ENCODE measurements at regions not wholly inside any gene's neighbourhood (a gene's known extent, or its start where the extent isn't known, plus 50 kb on each side); places are given as distances from the start of the nearest gene placed in this dataset.

DNA sequence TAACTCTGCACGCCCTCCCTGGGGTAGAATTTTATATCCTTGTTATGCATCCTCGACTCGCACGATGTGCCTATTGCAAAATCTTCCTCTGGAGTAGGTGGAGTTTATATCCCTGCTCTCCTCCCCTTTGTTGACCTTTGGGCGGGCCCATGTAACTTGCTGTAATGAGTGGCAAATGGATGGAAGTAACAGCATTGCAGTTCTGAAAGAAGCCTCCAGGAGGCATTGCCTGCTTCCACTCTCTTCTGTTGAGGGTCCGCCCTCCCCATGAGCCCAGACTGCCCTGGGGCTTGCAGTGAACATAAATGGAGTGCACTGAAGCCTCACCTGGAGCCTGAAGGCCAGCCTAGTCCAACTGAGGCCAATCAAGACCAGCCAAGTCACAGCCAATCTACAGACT is 62.2 kb upstream of the GRIK3 start:
- Histone ChIP-seq H3K36me3 (no peaks in the 10 kb centered on the region), H3K9me3 (ENCODE audit: severe bottlenecking) (no peaks in the 10 kb centered on the region), H3K27me3 (ENCODE audit: insufficient read depth, low read depth, severe bottlenecking) (no peaks in the 10 kb centered on the region), H3K27ac (no peak overlapping the region), H3K4me3 (ENCODE audit: low read depth, low read length) (no peak overlapping the region)
- TF ChIP-seq, protein P1, sequence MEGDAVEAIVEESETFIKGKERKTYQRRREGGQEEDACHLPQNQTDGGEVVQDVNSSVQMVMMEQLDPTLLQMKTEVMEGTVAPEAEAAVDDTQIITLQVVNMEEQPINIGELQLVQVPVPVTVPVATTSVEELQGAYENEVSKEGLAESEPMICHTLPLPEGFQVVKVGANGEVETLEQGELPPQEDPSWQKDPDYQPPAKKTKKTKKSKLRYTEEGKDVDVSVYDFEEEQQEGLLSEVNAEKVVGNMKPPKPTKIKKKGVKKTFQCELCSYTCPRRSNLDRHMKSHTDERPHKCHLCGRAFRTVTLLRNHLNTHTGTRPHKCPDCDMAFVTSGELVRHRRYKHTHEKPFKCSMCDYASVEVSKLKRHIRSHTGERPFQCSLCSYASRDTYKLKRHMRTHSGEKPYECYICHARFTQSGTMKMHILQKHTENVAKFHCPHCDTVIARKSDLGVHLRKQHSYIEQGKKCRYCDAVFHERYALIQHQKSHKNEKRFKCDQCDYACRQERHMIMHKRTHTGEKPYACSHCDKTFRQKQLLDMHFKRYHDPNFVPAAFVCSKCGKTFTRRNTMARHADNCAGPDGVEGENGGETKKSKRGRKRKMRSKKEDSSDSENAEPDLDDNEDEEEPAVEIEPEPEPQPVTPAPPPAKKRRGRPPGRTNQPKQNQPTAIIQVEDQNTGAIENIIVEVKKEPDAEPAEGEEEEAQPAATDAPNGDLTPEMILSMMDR (IDR thresholded peaks at IDR 0.05; ENCODE audit: low read depth, low read length) = peak; percentile 67
- DNase-seq = peak; percentile 40

DNA sequence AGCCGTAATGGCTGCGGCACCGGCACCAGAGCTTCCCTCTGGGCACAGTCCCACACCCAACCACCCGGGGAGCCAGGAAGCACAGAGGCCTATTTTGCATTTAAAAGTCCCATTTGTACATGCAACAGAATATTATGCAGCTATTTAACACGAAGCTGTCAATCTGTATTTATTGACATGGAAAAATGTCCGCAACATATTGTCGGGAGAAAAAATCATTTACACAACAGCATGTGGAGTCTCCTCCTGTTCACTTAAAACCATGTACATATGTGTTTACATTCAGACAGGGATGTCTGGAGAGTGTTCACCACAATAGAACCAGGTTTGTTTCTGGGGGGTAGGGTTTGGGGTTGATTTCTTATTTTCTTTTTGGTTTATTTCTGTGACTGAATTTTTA is 63.4 kb upstream of the GRIK3 start:
- Histone ChIP-seq H3K36me3 (no peaks in the 10 kb centered on the region), H3K4me3 (ENCODE audit: low read depth, low read length) (no peak overlapping the region), H3K27ac (peak overlapping the region; percentile 56), H3K27me3 (ENCODE audit: insufficient read depth, low read depth, severe bottlenecking) (no peaks in the 10 kb centered on the region), H3K9me3 (ENCODE audit: severe bottlenecking) (no peaks in the 10 kb centered on the region)
- TF ChIP-seq, protein P1 (IDR thresholded peaks at IDR 0.05; ENCODE audit: low read depth, low read length) = no peak
- DNase-seq = no peak

DNA sequence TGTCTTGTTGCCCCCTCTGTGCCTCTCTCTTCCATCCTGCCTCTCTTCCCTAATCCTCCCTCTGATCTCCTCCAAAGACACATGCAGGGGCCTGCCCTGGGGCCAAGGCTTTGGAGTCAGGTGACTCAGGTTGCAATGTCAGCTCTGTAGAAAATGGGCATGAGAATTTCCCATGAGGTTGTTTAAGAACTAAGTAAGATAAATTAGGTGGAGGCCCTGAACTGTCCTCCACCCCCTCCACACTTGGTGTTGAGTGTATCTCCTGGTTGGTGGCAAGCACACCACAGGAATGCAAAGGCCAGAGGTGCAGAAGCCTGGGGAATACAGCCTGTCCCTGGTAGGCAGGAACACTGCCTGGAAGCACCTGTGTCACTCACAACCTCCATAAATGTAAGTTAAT is 63.9 kb upstream of the GRIK3 start:
- H3K36me3 ChIP-seq = no peaks in the 10 kb centered on the region
- peak; percentile 70 for DNase-seq
- peak overlapping the region; percentile 56 for H3K27ac ChIP-seq
- H3K27me3 ChIP-seq (ENCODE audit: insufficient read depth, low read depth, severe bottlenecking) = no peaks in the 10 kb centered on the region
- no peaks in the 10 kb centered on the region for H3K9me3 ChIP-seq (ENCODE audit: severe bottlenecking)
- TF ChIP-seq, protein P1 (IDR thresholded peaks at IDR 0.05; ENCODE audit: low read depth, low read length) = no peak
- H3K4me3 ChIP-seq (ENCODE audit: low read depth, low read length) = no peak overlapping the region

DNA sequence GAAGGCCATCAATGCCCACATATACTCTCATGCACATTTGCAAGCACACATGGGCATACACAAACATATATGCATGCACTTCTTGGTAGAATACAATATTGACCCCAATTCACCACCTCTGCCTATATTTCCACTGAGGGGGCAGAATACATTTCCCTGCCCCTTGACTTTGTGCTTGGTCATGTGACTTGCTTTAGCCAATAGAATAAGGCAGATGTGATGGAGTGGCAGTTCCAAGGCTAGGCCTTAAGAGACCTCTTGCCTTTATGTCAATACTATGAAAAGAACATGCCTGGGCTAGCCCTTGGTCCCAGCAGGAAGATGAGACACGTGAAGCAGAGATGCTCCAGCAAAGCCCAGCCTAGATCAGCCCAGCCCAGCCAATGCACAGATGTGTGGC is 66.0 kb upstream of the GRIK3 start:
- TF ChIP-seq, protein P1 (IDR thresholded peaks at IDR 0.05; ENCODE audit: low read depth, low read length) = no peak

DNA sequence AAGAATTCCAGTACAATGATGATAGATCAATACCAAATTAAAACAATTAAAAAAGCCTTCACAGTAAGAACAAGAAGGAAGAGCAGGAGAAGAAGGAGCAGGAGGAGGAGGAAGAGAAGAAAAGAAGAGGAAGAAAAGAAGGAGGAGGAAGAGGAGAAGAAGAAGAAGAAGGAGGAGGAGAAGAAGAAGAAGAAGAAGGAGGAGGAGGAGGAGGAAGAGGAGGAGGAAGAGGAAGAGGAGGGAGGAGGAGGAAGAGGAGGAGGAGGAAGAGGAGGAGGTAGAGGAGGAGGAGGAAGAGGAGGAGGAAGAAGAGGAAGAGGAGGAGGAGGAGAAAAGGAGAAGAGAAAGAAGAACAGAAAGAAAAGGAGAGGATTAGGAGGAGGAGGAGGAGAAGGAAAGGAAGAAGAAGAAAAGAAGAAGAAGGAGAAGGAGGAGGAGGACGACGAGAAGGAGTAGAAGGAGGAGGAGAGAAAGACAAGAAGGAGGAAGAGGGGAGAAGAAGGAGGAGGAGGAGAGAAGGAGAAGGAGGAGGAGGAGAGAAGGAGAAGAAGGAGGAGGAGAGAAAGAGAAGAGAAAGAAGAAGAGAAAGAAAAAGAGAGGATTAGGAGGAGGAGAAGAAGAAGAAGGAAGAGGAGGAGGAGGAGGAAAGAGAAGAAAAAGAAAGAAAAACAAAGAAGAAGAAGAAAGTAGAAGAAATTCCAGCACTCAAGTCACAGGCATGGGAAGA is 68.5 kb upstream of the GRIK3 start:
- H3K27ac ChIP-seq = no peak overlapping the region
- no peak for DNase-seq
- no peak overlapping the region for H3K4me3 ChIP-seq (ENCODE audit: low read depth, low read length)
- H3K27me3 ChIP-seq (ENCODE audit: insufficient read depth, low read depth, severe bottlenecking) = no peaks in the 10 kb centered on the region
- no peaks in the 10 kb centered on the region for H3K36me3 ChIP-seq
- TF ChIP-seq, protein P1 (IDR thresholded peaks at IDR 0.05; ENCODE audit: low read depth, low read length) = no peak
- no peaks in the 10 kb centered on the region for H3K9me3 ChIP-seq (ENCODE audit: severe bottlenecking)

More for the DNA sequence above, 66.0 kb upstream of the GRIK3 start:
- no peak for DNase-seq
- H3K27me3 ChIP-seq (ENCODE audit: insufficient read depth, low read depth, severe bottlenecking) = no peaks in the 10 kb centered on the region
- H3K4me3 ChIP-seq (ENCODE audit: low read depth, low read length) = no peak overlapping the region
- H3K36me3 ChIP-seq = no peaks in the 10 kb centered on the region
- H3K9me3 ChIP-seq (ENCODE audit: severe bottlenecking) = no peaks in the 10 kb centered on the region
- no peak overlapping the region for H3K27ac ChIP-seq

DNA sequence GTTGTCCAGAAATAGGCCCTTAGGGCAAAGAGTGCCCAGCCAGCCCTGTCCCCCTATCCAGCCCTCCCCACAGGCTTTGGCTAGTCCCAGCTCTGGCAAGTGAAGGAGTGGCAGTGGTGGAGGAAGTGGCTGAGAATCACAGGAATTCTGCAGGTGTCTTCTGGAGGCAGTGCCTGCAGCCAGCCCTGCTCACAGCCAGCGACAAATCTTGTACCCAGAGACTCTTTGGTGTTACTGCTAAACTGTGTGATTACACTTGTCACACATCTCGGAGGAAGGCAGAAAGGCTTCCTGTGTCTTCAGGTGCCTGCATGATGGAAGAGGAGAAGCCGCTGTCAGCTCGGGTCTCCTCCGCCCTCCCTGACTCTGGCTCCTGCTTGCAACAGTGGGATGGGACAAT is 71.6 kb upstream of the GRIK3 start:
- Histone ChIP-seq H3K4me3 (ENCODE audit: low read depth, low read length) (no peak overlapping the region), H3K9me3 (ENCODE audit: severe bottlenecking) (no peaks in the 10 kb centered on the region), H3K36me3 (no peaks in the 10 kb centered on the region), H3K27ac (no peak overlapping the region), H3K27me3 (ENCODE audit: insufficient read depth, low read depth, severe bottlenecking) (no peaks in the 10 kb centered on the region)
- DNase-seq = no peak
- TF ChIP-seq, protein P1 (IDR thresholded peaks at IDR 0.05; ENCODE audit: low read depth, low read length) = no peak

Measured in WERI-Rb-1 (cell line).